Omental fat pad (tissue), 3 donors: ENCODE measurements at regions not wholly inside any gene's neighbourhood (a gene's known extent, or its start where the extent isn't known, plus 50 kb on each side); places are given as distances from the start of the nearest gene placed in this dataset.
A peak's percentile ranks its signal among the peaks of the same experiment; 100 is the strongest.

Experiments
- ATAC-seq: fragments of 150-250 bp; one replicate; pipeline ENCODE4 v1.9.1; 2016; ENCODE audit warnings: mild to moderate bottlenecking, moderate library complexity; ENCODE audit not compliant: low FRiP score
- DNase-seq: peaks from one replicate; pipeline ENCODE4 v3.0.0-alpha.2; 2019; ENCODE audit warnings: low spot score
- TF ChIP-seq, protein P1 (sequence below), 3 donors: fragments of 450-650 bp; IDR thresholded peaks; one replicate each; pipeline ENCODE4 v1.5.1; 2016 to 2017; ENCODE audit warnings: antibody characterized with exemption in 3 of 3, mild to moderate bottlenecking in 3 of 3, moderate library complexity in 2 of 3

DNA sequence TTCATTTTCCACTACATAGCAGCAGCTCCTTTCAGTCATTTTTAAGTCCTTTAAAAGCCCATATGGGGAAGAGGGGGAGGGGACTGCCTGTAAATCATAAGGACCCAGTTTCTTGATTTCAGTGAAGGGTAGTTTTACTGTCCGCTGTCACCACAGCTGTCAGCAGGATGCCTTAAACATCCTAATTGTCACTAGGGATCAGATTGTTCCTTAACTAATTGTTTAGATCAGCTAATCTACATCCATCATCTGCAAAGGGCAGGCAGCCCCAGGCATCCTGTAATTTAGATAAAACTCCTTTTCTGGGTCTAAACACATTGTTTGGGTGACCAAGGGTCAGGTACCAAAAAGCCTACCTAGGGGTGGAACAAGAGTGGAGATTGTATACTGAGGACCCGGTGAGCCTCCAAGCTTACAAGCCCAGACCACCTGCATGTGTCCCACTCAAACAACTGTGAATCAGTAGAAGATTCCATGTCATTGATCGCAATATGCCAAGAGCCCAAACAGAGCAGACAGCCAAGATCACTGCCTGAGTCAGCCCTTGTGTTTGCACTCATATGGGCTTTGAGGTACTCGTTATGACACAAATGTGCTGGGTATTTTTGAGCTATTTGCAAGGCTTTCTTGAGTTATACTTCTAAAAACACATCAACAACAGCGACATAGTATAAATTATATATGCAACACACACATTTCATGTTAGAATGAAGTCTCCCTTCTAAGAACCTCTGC lies 198.7 kb upstream of the CEP162 start:
- DNase-seq: no peak
- ATAC-seq: no peak
- TF ChIP-seq, protein P1, sequence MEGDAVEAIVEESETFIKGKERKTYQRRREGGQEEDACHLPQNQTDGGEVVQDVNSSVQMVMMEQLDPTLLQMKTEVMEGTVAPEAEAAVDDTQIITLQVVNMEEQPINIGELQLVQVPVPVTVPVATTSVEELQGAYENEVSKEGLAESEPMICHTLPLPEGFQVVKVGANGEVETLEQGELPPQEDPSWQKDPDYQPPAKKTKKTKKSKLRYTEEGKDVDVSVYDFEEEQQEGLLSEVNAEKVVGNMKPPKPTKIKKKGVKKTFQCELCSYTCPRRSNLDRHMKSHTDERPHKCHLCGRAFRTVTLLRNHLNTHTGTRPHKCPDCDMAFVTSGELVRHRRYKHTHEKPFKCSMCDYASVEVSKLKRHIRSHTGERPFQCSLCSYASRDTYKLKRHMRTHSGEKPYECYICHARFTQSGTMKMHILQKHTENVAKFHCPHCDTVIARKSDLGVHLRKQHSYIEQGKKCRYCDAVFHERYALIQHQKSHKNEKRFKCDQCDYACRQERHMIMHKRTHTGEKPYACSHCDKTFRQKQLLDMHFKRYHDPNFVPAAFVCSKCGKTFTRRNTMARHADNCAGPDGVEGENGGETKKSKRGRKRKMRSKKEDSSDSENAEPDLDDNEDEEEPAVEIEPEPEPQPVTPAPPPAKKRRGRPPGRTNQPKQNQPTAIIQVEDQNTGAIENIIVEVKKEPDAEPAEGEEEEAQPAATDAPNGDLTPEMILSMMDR (IDR thresholded peaks at IDR 0.05): no peak

DNA sequence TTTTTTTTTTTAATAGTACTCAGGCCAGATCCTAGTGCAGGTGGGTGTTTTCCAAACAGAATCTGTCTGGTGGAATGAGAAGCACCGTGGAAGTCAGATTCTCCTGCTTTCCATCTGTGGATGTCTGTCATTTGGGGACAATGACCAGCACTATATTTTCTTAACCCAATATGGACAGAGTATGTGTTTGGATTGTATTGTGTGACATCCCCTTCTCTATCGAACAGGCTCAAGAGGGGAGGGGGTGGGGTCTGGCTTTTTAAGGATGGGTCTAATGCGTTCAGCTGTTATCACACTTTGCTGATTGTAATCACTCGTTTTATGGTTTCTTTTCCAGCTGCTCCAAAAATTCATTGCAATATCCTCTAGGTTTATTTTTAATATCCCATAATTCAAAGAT lies 197.5 kb upstream of the CEP162 start:
- no peak for DNase-seq
- TF ChIP-seq, protein P1 (IDR thresholded peaks at IDR 0.05): no peak
- ATAC-seq: no peak

DNA sequence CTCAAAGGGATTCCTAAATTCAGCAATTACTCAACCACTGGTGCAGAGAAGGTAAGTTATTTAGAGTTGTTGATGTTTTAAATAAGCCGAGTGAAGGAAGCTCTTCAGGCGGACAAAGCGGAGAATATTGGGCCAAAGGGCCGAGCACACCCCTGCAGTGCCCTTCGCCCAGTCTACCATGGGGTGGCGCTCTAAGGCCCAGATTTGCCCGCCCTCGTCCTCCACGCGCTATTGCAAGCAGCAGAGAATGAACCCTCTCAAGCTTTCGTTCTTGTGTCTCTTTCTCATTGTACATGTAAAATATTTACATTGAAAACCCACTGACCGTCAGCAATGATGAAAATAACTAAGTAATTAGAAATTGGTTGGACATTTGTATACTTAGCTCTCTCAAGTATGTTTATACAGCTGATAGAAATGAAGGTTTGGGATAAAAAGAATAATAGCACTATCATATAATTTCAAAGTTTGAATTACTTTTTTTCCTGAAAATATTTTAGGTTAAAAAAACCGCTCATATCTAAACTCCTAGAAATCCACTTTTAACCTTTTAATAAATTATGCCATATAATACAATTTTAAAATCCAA lies 195.0 kb upstream of the CEP162 start:
- ATAC-seq: peak; percentile 73
- DNase-seq: no peak
- TF ChIP-seq, protein P1 (IDR thresholded peaks at IDR 0.05): peak in 1 of 3 donors; percentile 30

DNA sequence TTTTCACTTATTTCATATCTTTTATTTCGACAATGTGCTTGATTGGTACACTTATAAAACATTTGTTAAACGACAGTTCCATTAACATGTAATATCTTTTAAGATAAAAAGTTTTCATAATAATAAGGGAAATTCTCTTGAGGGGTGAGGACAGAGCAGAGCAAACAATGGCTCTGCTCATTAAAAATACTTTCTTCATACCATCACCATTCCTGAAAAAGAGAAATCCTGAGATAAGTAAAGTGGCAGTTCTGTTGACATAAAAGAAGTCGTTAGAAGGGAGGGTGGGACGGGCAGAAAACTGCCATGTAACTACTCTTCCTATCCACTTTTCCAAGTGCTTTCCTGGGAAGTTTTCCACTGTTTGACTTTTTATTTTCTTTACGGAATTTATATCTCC lies 193.6 kb upstream of the CEP162 start:
- TF ChIP-seq, protein P1 (IDR thresholded peaks at IDR 0.05): no peak
- ATAC-seq (no peak), DNase-seq (no peak)

DNA sequence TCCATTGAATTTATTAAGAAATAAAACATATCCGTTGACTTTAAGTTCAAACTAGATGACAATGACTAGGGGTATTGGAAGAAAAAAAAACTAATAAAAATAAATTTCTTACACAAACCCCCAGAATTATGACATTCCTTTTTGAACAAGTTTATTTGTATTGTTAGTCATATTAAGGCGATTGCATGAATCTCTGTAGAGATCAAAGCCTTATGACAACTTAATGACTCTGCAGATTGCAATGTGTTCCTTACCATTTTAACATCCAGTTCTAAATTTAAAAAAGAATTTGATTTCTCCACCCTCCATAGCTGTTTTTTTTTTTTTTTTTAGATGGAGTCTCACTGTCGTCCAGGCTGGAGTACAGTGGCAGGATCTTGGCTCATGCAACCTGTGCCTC lies 189.8 kb upstream of the CEP162 start:
- no peak for ATAC-seq
- DNase-seq: no peak
- TF ChIP-seq, protein P1 (IDR thresholded peaks at IDR 0.05): no peak

DNA sequence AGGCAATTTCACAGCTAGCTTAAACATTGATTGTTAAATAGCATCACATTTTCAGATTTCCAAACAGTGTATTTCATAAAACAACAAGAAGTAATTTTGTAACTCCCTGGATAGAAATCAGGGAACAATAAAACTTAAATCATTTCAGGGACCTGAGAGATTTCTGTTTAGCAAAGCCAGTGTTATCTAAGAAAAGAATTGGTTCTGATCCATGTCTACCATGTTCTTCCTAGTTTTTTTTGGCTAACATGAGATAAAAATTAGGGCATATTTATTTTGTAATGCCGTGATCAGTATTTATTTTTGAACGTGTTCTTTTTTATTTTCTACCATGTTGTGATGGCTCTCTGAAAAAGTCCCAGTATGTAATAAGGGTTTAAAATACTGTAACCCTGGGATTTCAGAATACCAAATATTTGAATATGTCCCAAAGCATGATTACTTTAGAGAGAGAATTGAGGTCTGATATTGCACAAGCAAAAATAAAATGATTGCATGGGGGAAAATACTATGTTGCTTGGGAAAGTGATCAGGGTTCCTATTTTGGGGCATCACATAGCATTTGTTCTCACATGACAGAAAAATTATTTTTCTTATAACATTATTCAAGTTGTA lies 188.7 kb upstream of the CEP162 start:
- ATAC-seq (no peak), DNase-seq (no peak)
- TF ChIP-seq, protein P1 (IDR thresholded peaks at IDR 0.05): no peak
